Hippocampal formation (tissue), 2 donors: ENCODE measurements at regions not wholly inside any gene's neighbourhood (a gene's known extent, or its start where the extent isn't known, plus 50 kb on each side); places are given as distances from the start of the nearest gene placed in this dataset.

Experiments used
- DNase-seq, 2 donors: peaks; one replicate each; lab custom pipeline; 2025; lab: John Stamatoyannopoulos, UW

DNA sequence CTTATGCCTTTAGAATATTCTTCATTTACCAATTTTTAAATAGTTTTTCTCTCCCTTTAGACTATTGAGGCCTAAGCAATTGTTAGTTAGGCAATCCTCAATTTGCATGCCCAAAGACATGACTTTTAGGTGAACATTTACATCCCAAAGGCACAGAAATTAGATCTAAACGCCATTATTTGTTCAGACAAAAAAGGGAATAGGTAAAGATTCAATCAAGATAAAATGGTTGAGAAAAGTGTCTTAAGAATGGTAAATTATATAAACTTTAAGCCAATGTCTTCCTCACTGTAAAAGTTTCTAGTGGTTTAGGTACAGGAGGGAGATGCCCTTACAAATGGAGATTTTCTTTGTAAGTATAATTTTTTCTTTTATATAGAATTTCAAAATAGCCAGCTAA is 50.2 kb upstream of the MME start:
- DNase-seq: no peak

DNA sequence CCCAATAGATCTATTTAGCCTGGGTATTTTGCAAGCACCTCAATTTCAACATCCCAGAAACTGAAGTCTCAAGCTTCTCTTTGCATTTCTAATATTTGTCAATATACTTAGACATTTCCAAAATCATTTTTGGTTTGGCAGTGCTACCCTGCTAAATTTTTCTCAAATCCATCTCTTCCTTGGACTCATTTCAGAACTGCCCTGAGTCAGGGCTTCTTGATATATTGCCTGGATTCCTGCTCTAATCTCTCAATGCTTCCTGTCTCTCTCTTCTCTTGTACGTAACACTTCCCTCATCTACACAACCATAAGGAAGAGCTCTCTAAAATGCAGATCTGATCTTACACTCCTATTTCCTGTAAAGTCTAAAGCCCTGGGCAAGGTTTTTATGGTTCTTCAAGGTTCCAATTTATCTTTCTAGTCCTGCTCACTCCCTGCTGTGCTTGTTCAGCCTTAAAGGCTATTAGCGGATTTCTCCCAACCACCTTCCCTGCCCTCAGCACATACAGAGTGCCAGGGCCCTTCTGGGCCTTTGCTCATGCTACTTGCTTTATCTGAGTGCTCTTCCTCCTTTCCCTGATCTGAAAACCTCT is 53.0 kb upstream of the MME start:
- no peak for DNase-seq

DNA sequence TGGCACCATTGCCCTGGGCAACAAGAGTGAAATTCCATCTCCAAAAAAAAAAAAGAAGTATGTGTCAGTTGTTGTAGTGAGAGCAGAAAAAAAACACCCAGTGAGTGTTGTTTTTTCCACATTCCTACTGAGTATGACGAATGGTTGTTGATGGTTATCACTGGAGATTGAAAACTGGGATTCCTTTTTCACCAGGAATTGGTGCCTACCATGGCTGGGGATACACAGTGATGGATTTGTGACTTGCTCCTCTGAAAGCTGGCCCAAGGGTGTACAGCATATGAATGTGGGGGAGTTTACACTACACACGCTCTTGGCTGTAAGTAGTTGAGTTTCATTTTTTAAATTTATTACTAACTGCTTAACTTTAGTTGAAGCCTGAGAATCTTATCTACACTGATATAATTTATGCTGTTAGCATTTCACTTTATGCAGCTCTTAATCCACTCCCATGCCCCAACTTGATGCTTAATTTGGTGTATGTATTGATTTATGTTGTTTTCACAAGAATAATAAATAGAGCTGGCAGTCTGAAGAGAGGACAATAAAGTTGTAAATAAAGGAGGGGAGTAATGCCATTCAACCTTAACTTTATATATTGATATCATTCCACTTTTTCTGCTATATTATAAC is 56.0 kb upstream of the MME start:
- DNase-seq: no peak

DNA sequence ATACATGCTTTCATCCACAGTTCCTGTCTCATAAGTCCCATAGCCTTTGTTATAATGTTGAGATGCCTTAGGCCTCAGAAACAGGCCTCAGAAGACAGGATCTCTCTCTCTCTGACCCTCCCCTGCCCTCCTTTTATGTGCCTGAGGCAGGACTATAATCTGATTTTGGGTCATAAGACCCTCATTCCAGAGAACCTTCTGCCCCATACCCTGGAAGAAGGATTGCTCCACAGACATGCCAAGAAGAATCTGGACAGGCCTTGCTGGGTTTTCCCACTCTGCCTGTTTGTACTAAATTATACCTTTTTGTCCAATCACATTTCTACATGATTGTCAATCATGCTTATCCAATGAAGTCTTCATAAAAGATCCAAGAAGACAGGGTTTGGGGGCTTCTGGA is 57.2 kb upstream of the MME start:
- DNase-seq: no peak

DNA sequence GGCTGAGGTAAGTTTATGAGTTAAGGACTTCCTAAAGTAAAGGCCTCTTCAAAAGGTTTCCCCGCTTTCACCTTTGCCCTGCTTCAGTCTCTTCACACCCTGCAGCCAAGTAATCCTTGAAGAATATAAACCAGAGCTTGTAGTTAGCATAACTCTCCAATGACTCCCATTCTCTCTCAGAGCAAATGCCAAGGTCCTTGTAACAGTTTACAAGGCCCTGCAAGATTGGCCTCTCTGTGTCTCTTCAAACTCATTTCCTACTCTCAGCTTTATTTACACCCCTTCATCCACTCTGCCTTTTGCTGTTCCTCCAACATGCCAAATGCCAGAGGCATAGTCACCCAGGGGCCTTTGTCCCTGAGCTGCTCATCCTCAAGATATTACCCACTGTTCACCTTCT is 60.5 kb upstream of the MME start:
- DNase-seq: no peak

DNA sequence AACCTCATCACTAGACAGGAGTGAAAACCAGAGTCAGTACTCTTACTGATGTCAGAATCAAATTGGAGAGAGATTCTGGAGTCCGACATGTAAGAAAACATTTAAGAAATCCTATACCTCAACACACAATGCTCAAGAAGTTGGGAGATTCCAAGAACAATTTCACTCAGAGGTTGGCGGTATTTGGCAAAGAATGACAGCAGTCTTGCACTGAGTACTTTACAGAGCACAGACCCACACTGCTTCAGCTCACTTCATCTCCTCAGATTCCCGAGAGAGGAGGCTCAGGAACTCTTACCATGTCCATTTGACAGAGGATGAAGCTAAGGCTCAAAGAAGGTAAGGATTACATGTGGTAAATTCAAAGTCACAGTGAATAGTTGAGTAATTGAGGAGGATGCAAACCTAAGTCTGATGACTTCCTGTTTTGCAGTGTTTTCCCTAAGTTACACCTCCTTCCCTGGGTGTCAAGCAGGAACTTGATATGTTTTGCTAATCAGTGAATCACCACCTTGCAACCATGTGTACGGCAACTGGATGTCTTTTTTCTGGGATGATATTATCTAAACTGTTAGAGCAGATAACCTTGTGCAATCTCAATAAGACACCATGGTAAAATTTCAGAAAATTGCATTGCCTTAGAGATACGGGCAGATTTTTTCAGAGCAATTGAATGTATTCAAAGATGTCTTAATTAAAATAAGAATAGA is 61.3 kb upstream of the MME start:
- no peak for DNase-seq

DNA sequence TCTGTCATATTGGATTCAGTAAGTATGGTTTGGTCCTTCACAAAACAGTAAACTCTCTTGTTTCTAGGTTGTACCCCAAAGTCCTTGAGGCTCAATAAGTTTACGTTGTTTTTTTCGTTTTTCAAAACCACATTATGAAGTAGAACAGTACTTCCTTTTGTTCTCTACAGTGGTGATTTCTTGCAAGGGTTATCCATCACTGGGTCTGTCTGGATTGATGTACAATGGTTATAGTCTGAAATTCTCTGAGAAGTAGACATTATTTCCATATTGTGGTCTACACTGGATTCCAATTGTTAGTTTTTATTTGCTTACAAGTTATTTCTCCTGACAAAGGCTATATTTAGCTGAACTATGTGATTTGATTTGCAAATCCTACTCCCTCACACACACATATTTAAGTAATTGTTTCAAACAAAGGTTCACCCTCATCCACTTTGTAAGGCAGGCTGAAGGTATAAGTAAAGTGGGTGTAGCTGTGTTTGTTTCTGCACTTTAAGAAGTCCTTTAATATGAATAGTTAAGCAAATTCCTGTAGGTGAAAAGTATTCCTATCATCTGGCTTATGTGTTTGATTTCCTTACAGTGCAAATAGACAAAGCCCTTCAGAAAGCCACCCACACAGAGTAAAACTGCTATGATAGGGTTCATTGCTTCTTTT is 64.2 kb upstream of the MME start:
- no peak for DNase-seq

DNA sequence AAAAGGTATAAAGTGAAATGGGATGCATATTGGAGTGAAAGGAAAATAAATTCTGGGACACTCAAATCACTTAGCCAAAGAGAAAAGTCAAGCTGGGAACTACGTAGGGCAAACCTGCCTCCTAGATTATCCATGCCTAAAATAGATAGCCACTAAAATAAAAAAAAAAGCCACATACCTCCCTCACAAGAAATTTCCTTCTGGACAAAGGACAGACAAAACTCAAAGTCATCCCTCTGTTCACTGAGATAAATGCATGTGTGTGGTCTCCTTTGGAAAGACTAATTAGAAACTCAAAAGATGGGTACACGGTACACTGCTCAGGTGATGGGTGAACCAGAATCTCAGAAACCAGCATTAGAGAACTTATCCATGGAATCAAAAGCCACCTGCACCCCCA is 65.2 kb upstream of the MME start:
- DNase-seq: no peak

DNA sequence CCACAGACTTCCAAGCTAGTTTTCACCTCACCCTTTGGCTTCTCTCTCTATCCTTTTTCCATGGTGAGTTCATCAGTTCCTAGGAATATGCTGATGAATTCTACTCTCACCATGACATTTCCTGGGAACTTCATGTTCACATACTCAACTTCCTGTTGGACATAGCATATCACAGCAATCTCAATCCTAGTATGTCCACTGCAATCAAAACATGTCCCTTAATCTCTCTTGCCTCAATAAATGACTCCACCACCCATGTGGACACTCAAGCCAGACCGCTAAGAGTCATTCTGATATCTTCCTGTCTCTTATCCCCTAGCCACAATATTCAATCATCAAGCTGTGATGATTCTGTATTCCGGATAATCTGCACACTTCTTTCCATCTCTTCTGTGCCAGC is 66.7 kb upstream of the MME start:
- DNase-seq: no peak

DNA sequence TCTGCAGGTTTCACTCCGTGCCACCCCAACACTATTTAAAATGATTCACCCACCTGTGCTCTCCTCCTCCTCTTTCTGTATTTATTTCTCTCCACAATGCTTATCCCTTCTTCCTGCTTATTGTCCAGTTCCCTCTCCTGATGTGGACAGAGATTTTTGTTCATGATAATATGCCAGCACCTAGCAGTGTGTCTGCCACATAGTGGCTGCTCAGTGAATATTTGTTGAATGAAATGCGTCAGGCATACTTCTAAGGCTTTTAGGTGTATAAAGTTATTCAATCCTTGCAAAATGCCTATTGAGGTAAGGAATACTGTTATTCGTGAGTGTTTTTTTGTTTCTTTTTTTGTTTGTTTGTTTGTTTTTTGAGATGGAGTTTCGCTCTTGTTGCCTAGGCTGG is 67.5 kb upstream of the MME start:
- no peak for DNase-seq

DNA sequence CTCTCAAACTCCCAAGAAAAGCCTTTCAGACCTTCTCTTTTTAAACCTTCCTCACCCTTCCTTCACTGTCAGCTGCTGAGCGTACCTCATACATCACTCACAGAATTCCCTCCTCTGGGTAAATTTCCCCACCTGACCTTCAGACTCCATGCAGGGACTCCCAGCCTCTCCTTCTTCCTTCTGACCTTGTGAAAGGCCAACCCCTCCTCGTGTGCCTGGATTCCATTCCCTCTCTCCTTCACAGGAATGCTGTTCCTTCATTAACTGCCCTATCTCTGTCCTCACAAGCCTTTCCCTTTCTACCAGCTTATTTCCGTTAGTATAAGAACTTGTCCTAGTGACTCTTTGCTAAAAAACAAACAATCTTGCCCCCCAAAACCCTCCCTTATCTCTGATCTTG is 69.7 kb upstream of the MME start:
- no peak for DNase-seq

DNA sequence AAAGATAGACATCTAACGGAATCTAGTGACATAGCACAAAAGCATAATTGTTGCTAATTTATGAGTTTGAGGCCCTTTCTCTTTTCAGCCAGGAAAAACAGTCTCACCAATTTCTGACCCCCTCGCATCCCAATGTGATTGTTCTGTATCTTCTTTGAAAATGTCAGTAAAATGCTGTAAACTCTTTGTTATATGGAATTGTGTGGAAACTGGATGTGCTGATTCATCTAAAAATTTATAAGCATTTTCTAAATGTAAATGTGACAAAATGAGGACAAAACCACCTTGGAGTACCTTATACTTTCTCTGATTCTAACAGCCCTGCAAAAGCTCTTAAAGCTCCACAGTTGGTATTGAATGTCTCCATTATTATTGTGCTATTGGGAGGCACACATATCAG is 70.9 kb upstream of the MME start:
- DNase-seq: no peak

DNA sequence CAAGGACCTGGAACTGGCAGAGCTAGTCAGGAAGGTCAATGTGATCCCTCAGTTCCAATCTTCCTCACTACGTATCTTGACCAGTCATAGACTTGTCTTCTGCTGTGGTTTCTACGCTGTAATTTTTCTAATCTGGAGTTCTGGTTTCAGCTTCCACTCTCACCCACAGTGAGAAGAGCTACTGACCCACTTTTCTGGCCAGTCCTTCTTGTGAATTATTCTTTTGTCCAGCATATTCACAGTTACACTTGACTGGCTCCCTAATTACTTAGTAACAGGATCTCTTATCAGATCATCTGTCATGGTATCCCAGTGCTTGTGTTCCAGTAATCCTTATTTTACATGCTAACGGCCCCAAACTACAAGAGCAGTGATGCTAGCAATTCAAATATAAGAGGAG is 72.4 kb upstream of the MME start:
- no peak for DNase-seq

DNA sequence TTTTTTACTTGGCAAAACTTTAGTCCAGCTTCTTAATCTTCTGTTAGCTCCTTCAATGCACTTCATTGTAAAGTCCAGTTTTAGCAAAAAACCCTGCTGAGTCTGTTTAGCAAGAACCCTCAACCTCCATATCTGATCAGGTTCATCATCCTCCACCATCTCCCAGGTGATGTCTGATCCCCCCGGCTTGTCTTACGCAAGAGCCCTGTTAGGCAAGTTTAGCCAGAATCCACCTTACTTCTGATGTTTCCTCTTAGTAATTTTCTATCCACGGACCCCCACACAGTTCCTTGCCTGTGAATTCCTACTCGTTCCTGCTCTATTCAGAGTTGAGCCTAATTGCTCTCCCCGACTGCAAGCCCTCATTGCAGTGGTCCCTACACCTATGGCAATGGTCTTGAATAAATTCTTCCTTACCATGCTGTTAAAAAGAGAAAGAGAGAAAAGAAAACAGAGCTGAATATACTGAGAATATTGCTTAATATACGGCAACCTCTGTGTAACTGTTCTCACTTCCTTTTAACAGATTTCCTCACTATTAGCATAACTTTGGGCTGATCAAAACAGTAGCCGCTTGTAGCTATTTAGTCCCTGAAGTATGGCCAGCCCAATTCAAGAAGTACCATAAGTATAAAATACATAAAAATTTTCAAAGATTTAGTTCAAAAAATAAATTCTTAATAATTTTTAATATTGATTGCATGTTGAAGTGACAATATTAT is 78.7 kb upstream of the MME start:
- DNase-seq: no peak

DNA sequence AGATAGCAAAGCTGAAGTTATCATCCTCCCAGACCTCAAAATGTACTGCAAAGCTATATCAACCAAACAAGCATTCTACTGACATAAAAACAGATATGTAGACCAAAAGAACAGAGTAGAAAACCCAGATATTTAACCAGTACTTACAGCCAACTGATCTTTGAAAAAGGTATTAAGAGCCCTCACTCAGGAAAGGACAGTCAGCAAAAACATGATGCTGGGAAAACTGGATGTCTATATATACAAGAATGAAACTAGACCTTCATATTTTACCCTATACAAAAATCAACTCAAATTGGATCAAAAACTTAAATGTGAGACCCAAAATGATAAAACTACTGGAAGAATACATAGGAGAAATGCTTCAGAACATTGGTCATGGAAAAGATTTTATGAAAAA is 87.5 kb upstream of the MME start:
- DNase-seq: no peak

DNA sequence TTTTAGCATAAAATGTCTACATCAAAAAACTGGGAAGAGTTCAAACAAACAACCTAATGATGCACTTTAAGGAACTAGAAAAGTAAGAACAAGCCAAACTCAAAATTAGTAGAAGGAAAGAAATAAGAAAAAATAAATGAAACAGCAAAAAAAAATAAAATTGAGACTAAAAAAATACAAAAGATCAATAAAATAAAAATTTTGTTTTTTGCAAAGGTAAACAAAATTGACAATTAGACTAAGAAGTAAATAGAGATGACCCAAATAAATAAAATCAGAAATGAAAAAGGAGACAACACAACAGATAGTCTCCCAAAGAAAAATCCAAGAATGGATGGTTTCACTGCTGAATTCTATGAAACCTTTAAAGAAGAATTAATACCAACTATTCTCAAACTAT is 89.6 kb upstream of the MME start:
- DNase-seq: no peak

DNA sequence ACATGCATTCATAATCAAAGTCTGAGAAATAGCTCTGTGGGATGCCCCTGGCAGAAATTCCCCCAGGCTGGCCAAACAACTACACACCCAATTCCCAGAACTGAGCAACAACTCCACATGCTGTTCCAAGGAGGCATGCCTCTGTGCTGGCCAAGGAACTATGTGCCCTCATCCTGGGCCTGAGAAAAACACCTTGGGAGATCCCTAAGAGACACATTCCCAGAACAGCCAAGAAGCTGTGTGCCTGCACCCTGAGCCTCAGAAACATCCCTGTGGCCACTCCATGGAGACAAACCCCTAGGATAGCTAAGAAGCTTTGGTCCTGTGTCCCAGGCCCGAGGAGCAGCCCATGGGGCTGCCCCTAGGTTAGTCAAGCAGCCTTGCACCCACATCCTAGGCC is 92.3 kb upstream of the MME start:
- no peak for DNase-seq

DNA sequence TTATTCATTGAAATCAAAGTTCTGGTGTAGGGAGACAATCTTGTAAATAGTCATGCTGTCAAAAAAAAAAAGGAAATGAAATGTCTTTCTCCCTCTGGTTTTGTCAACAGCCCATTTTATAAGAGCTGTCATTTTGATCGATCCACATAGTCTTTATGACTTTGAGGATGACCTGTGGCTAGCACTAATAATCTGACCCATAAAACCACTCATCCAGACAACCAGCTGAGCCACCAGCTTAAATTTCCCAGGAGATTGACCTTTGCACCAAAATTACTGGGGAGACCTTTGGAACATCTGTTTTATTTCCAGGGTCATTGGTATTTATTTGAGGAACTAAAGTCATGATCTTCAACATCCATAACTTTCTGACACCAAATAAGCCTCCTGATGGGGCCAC is 98.5 kb upstream of the MME start:
- DNase-seq: no peak

DNA sequence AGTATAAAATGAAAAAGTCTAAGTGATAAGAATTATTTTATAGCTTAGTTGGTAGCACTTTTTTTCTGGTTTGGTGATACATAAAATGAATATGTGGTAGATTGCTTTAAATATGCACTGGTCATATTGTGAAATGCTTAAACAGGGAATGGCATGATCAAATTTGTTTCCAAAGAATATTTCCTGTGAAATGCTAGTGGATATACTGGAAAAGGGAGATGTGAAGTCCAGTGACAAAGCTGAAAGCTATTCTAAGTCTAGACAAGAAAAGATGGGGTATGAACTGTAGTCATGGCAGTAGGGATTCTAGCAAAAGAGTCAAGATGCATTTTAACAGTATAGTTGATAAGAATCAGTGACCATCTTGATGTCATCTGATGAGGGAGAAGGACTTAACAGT is 98.9 kb upstream of the MME start:
- no peak for DNase-seq

DNA sequence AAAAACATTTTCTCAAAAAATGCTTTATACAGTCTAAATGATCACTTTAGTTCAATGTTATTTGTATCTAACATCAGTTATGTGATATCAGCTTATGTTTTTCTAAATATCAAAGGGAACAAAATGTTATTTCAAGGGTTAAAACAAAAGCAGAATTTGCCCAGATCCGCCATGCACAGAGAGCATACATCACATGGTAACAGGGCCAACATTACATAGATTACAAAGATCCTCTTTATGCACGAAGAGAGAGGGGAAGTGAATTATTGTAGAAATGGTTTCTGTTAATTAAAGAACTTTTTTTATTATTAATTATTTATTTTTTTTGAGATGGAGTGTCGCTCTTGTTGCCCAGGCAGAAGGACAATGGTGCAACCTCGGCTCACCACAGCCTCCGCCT is 100.8 kb upstream of the MME start:
- DNase-seq: no peak

DNA sequence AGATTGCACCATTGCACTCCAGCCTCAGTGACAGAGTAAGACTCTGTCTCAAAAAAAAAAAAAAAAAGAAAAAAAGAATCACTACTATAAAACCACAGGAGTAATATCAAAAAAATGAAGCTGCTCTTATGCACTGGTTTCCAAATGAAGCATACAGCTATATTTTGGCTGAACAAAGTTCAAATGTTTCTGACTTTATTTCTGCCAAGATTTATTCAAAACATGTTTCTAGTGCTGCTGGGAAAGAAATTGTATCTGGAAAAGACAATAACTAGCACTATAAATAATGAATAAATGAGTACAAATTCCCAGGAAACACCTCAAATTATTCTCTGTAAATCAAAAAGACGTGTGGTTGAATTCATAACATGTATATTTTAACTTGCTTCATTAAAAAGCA is 102.5 kb upstream of the MME start:
- no peak for DNase-seq
